H1 (cell line): ENCODE measurements at regions not wholly inside any gene's neighbourhood (a gene's known extent, or its start where the extent isn't known, plus 50 kb on each side); places are given as distances from the start of the nearest gene placed in this dataset.

ENCODE experiments used
- CTCF ChIA-PET: fragments of 300-600 bp; sonication (Branson Sonifier 250); formaldehyde crosslinking; loops from one replicate; lab custom pipeline; 2021; ENCODE audit not compliant: partially characterized antibody; lab: Charles Lee
- POLR2A ChIA-PET: fragments of 300-600 bp; sonication (Branson Sonifier 250); formaldehyde crosslinking; loops from one replicate; lab custom pipeline; 2021; ENCODE audit warnings: inconsistent platforms; ENCODE audit not compliant: partially characterized antibody; lab: Charles Lee
- DNase-seq, 2 experiments: peaks; one replicate each; pipeline versions ENCODE4 v3.0.0 to v3.0.0-alpha.2; 2010 to 2022; ENCODE audit warnings: low spot score in 2 of 2, low read depth in 1 of 2, mixed read lengths in 1 of 2
- FAIRE-seq: peaks from 2 replicates; lab custom pipeline; 2011; peaks lifted over from hg19 to GRCh38; lab: Jason Lieb, UNC
- H2AFZ ChIP-seq: 2 replicates; pipeline ENCODE4 v1.8.1; 2012; ENCODE audit warnings: low read length, inconsistent platforms
- H2AK5ac ChIP-seq: 2 replicates; pipeline ENCODE4 v1.6.1; 2013; ENCODE audit warnings: low read depth, low read length
- H2BK120ac ChIP-seq: replicated peaks from 2 replicates; pipeline ENCODE3; 2013; ENCODE audit warnings: low read depth, low read length, inconsistent platforms
- H2BK12ac ChIP-seq: 2 replicates; pipeline ENCODE4 v1.6.1; 2013; ENCODE audit warnings: low read depth, low read length
- H2BK15ac ChIP-seq: 2 replicates; pipeline ENCODE4 v1.6.1; 2013; ENCODE audit warnings: low read length
- H2BK20ac ChIP-seq: 2 replicates; pipeline ENCODE4 v1.6.1; 2013; ENCODE audit warnings: low read length
- H2BK5ac ChIP-seq: 2 replicates; pipeline ENCODE4 v1.6.1; 2013; ENCODE audit warnings: low read depth, low read length
- H3K14ac ChIP-seq: 2 replicates; pipeline ENCODE4 v1.6.1; 2013; ENCODE audit warnings: inconsistent platforms; ENCODE audit not compliant: insufficient read length
- H3K18ac ChIP-seq: 2 replicates; pipeline ENCODE4 v1.6.1; 2013; ENCODE audit warnings: low read length; ENCODE audit errors: extremely low read depth
- H3K23ac ChIP-seq: 2 replicates; pipeline ENCODE4 v1.6.1; 2013; ENCODE audit warnings: inconsistent platforms; ENCODE audit not compliant: insufficient read length
- H3K23me2 ChIP-seq: 2 replicates; pipeline ENCODE4 v1.6.1; 2013; ENCODE audit warnings: low read depth, low read length
- H3K27ac ChIP-seq: 2 replicates; pipeline ENCODE4 v1.6.1; 2011; ENCODE audit warnings: low read depth, low read length, inconsistent platforms
- H3K27me3 ChIP-seq, 4 experiments: replicated peaks in 1 of 4; 1 replicate in 1 of 4; 2 replicates in 3 of 4; pipeline versions ENCODE4 v1.6.1 to v1.8.1; 2011 to 2013; ENCODE audit warnings: low read length in 3 of 4, mild to moderate bottlenecking in 3 of 4, inconsistent platforms in 2 of 4, mixed read lengths in 2 of 4, moderate library complexity in 1 of 4; ENCODE audit not compliant: control insufficient read depth in 3 of 4, insufficient read depth in 3 of 4; ENCODE audit errors: extremely low read depth in 1 of 4
- H3K36me3 ChIP-seq, 4 experiments: 2 replicates each; pipeline versions ENCODE4 v1.6.1 to v1.8.1; 2011 to 2013; ENCODE audit warnings: mild to moderate bottlenecking in 4 of 4, low read length in 3 of 4, moderate library complexity in 2 of 4, control low read depth in 1 of 4, inconsistent platforms in 1 of 4; ENCODE audit not compliant: insufficient read depth in 4 of 4, control insufficient read depth in 2 of 4
- H3K4ac ChIP-seq: replicated peaks from 2 replicates; pipeline ENCODE3; 2013; ENCODE audit warnings: low read length, low read depth, mixed read lengths, inconsistent platforms; ENCODE audit not compliant: insufficient read length
- H3K4me1 ChIP-seq, 4 experiments: replicated peaks in 1 of 4; 1 replicate in 1 of 4; 2 replicates in 3 of 4; pipeline versions ENCODE4 v1.6.1 to v1.8.1; 2011 to 2013; ENCODE audit warnings: low read length in 3 of 4, inconsistent platforms in 2 of 4, mixed read lengths in 1 of 4; ENCODE audit not compliant: insufficient read depth in 4 of 4, control insufficient read depth in 3 of 4
- H3K4me2 ChIP-seq, 2 experiments: 2 replicates each; pipeline versions ENCODE4 v1.6.1 to v1.8.1; 2011 to 2013; ENCODE audit warnings: low read depth in 2 of 2, low read length in 2 of 2, control low read depth in 1 of 2, inconsistent platforms in 1 of 2, mild to moderate bottlenecking in 1 of 2; ENCODE audit not compliant: insufficient read depth in 1 of 2
- H3K4me3 ChIP-seq, 4 experiments: fragments of 200-600, 300-600 bp in 1 of 4; sonication (generic), shearing (Covaris generic), sonication (Bioruptor Twin) in 1 of 4; 2 replicates each; pipeline versions ENCODE4 v1.5.1 to v1.8.1; 2011 to 2016; ENCODE audit warnings: low read length in 4 of 4, low read depth in 3 of 4, control low read depth in 2 of 4, inconsistent platforms in 2 of 4, mild to moderate bottlenecking in 2 of 4, mixed read lengths in 1 of 4, moderate library complexity in 1 of 4; ENCODE audit not compliant: insufficient read depth in 2 of 4; ENCODE audit errors: extremely low read depth in 1 of 4
- H3K56ac ChIP-seq: replicated peaks from 2 replicates; pipeline ENCODE3; 2013; ENCODE audit warnings: low read depth, mild to moderate bottlenecking, mixed read lengths, low read length, inconsistent platforms; ENCODE audit not compliant: insufficient read length
- H3K79me1 ChIP-seq: 2 replicates; pipeline ENCODE4 v1.6.1; 2013; ENCODE audit warnings: low read depth, low read length, control low read depth
- H3K79me2 ChIP-seq, 2 experiments: 2 replicates each; pipeline versions ENCODE4 v1.6.1 to v1.8.1; 2012 to 2013; ENCODE audit warnings: low read length in 2 of 2, mild to moderate bottlenecking in 2 of 2, inconsistent platforms in 1 of 2; ENCODE audit not compliant: insufficient read depth in 2 of 2, control insufficient read depth in 1 of 2
- H3K9ac ChIP-seq, 4 experiments: replicated peaks in 1 of 4; 1 replicate in 1 of 4; 2 replicates in 3 of 4; pipeline versions ENCODE4 v1.6.1 to v1.8.1; 2011 to 2013; ENCODE audit warnings: low read depth in 3 of 4, low read length in 3 of 4, control low read depth in 2 of 4, mild to moderate bottlenecking in 2 of 4, moderate library complexity in 2 of 4, inconsistent platforms in 1 of 4; ENCODE audit errors: extremely low read depth in 1 of 4
- H3K9me3 ChIP-seq, 2 experiments: 2 replicates each; pipeline versions ENCODE4 v1.6.1 to v1.8.1; 2012 to 2013; ENCODE audit warnings: mild to moderate bottlenecking in 2 of 2, moderate library complexity in 2 of 2, control low read depth in 1 of 2, inconsistent platforms in 1 of 2, low read depth in 1 of 2, low read length in 1 of 2, mixed read lengths in 1 of 2; ENCODE audit not compliant: insufficient read depth in 2 of 2
- H4K20me1 ChIP-seq, 2 experiments: replicated peaks in 1 of 2; 2 replicates each; pipeline versions ENCODE3 to v1.8.1; 2011 to 2013; ENCODE audit warnings: inconsistent platforms in 2 of 2, low read length in 2 of 2, mild to moderate bottlenecking in 1 of 2; ENCODE audit not compliant: insufficient read depth in 2 of 2, control insufficient read depth in 1 of 2
- H4K5ac ChIP-seq: 2 replicates; pipeline ENCODE4 v1.6.1; 2013; ENCODE audit warnings: low read length, low read depth, mixed read lengths, inconsistent platforms; ENCODE audit not compliant: insufficient read length
- H4K8ac ChIP-seq: 2 replicates; pipeline ENCODE4 v1.8.0; 2013; ENCODE audit warnings: mild to moderate bottlenecking, moderate library complexity, low read length, inconsistent platforms; ENCODE audit not compliant: insufficient read depth; ENCODE audit errors: extremely low read depth
- H4K91ac ChIP-seq: replicated peaks from 2 replicates; pipeline ENCODE3; 2013; ENCODE audit warnings: low read length, mixed read lengths, inconsistent platforms; ENCODE audit not compliant: insufficient read length
- ATF2 ChIP-seq: IDR thresholded peaks from 2 replicates; pipeline ENCODE4 v1.6.1; 2012; ENCODE audit warnings: low read length, inconsistent platforms
- CEBPB ChIP-seq: IDR thresholded peaks from 2 replicates; pipeline ENCODE4 v1.6.1; 2012; ENCODE audit warnings: low read depth, low read length
- EP300 ChIP-seq, 2 experiments: IDR thresholded peaks; 1 replicate in 1 of 2; 2 replicates in 1 of 2; pipeline ENCODE4 v1.6.1; 2011 to 2012; ENCODE audit warnings: low read depth in 2 of 2, low read length in 2 of 2, mild to moderate bottlenecking in 2 of 2, borderline replicate concordance in 1 of 2, inconsistent platforms in 1 of 2, moderate library complexity in 1 of 2
- NANOG ChIP-seq: IDR thresholded peaks from 2 replicates; pipeline ENCODE4 v1.6.1; 2011; ENCODE audit warnings: low read length, low read depth, mild to moderate bottlenecking, inconsistent platforms; ENCODE audit not compliant: insufficient read depth, poor library complexity, severe bottlenecking
- NRF1 ChIP-seq: IDR thresholded peaks from 2 replicates; pipeline ENCODE4 v1.6.1; 2011; ENCODE audit warnings: mild to moderate bottlenecking, low read depth, low read length, improper control_type of control experiment
- RXRA ChIP-seq: IDR thresholded peaks from 2 replicates; pipeline ENCODE4 v1.6.1; 2011; ENCODE audit warnings: low read depth, mild to moderate bottlenecking, low read length, moderate library complexity; ENCODE audit not compliant: insufficient read depth
- SP1 ChIP-seq: IDR thresholded peaks from 2 replicates; pipeline ENCODE4 v1.6.1; 2011; ENCODE audit warnings: low read depth, low read length
- TAF1 ChIP-seq: IDR thresholded peaks from 2 replicates; pipeline ENCODE4 v1.6.1; 2011; ENCODE audit warnings: mild to moderate bottlenecking, low read depth, low read length
- WGBS, 2 experiments: shearing (Covaris generic) in 1 of 2; methylation state at CpG; one replicate each; pipeline versions ENCODE4 v1.1.6 to v1.1.7; 2013 to 2015; ENCODE audit warnings: low lambda C conversion rate in 2 of 2, mixed read lengths in 2 of 2, inconsistent platforms in 1 of 2, low coverage in 1 of 2, missing lambda C conversion rate in 1 of 2; ENCODE audit not compliant: insufficient replicate concordance in 2 of 2, insufficient coverage in 1 of 2, insufficient read length in 1 of 2; ENCODE audit errors: extremely low coverage in 1 of 2, missing lambda C conversion rate in 1 of 2; 5-methylcytosine and 5-hydroxymethylcytosine counted together
- TF ChIP-seq, protein P1 (sequence below), 3 experiments: IDR thresholded peaks; 1 replicate in 2 of 3; 2 replicates in 1 of 3; pipeline versions ENCODE4 v1.5.1 to v1.6.1; 2011; ENCODE audit warnings: low read length in 3 of 3, mild to moderate bottlenecking in 3 of 3, inconsistent platforms in 2 of 3, low read depth in 1 of 3, moderate library complexity in 1 of 3; ENCODE audit not compliant: insufficient read depth in 1 of 3; ENCODE audit errors: control extremely low read depth in 1 of 3

- H3K79me2 ChIP-seq = no peaks in the 10 kb centered on the region
- H4K91ac ChIP-seq = no peak overlapping the region
- no peak overlapping the region for H3K27ac ChIP-seq
- peaks cover 2 to 13% of the 10 kb centered on the region in 2 experiments; a peak in 2 of 4 replicates for H3K9me3 ChIP-seq
- no peak overlapping the region for H2AK5ac ChIP-seq
- no peak overlapping the region for H3K4me3 ChIP-seq
- H2BK20ac ChIP-seq = no peak overlapping the region
- no peaks in the 10 kb centered on the region; a peak in 2 of 8 replicates for H3K36me3 ChIP-seq
- no peak overlapping the region for H3K9ac ChIP-seq
- no peak overlapping the region for H4K5ac ChIP-seq
- H3K14ac ChIP-seq = no peak overlapping the region
- no peak overlapping the region for H3K18ac ChIP-seq
- H2AFZ ChIP-seq = no peak overlapping the region
- FAIRE-seq (no peak), DNase-seq (no peak)
- 94% methylated on average over 31 of the region's 31 CpGs; no CpG with 5 or more reads in 1 of the 2 experiments for WGBS, 2 experiments
- no peak overlapping the region for H3K4me2 ChIP-seq
- ChIA-PET POLR2A (no interaction called here), CTCF (no interaction called here)
- H3K56ac ChIP-seq = no peak overlapping the region
- H4K20me1 ChIP-seq = no peaks in the 10 kb centered on the region
- no peaks in the 10 kb centered on the region for H3K27me3 ChIP-seq
- H3K79me1 ChIP-seq = no peaks in the 10 kb centered on the region
- no peaks in the 10 kb centered on the region for H3K23me2 ChIP-seq
- no peak overlapping the region for H3K4ac ChIP-seq
- no peaks in the 10 kb centered on the region; a peak in 1 of 7 replicates for H3K4me1 ChIP-seq
- no peak overlapping the region for H2BK120ac ChIP-seq
- no peak overlapping the region for H2BK5ac ChIP-seq
- H3K23ac ChIP-seq = no peak overlapping the region
- no peak overlapping the region for H2BK12ac ChIP-seq
- no peak overlapping the region for H2BK15ac ChIP-seq
- H4K8ac ChIP-seq = no peak overlapping the region
- TF ChIP-seq TAF1 (no peak), CEBPB (no peak), NANOG (no peak), NRF1 (no peak), EP300 (IDR thresholded peaks at IDR 0.05; ENCODE audit: borderline replicate concordance in 1 of 2, low read depth in 2 of 2, low read length in 2 of 2) (no peak), RXRA (no peak), ATF2 (no peak), SP1 (no peak)
- TF ChIP-seq, protein P1, sequence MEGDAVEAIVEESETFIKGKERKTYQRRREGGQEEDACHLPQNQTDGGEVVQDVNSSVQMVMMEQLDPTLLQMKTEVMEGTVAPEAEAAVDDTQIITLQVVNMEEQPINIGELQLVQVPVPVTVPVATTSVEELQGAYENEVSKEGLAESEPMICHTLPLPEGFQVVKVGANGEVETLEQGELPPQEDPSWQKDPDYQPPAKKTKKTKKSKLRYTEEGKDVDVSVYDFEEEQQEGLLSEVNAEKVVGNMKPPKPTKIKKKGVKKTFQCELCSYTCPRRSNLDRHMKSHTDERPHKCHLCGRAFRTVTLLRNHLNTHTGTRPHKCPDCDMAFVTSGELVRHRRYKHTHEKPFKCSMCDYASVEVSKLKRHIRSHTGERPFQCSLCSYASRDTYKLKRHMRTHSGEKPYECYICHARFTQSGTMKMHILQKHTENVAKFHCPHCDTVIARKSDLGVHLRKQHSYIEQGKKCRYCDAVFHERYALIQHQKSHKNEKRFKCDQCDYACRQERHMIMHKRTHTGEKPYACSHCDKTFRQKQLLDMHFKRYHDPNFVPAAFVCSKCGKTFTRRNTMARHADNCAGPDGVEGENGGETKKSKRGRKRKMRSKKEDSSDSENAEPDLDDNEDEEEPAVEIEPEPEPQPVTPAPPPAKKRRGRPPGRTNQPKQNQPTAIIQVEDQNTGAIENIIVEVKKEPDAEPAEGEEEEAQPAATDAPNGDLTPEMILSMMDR (IDR thresholded peaks at IDR 0.05; ENCODE audit: control extremely low read depth in 1 of 3, insufficient read depth in 1 of 3, low read depth in 1 of 3, low read length in 3 of 3) = no peak
Observed at GRCh38 chr17:83025636-83026280, 53.7 kb upstream of the METRNL start.
